Endothelial cell of umbilical vein (primary cell): ENCODE measurements at regions not wholly inside any gene's neighbourhood (a gene's known extent, or its start where the extent isn't known, plus 50 kb on each side); places are given as distances from the start of the nearest gene placed in this dataset.

ENCODE experiments used
- BruUV-seq: library from RNA; stranded (reverse); fragments of 400-500 nt; replicated peaks from 2 replicates; lab custom pipeline; 2021; lab: Mats Ljungman, UMichigan
- CTCF ChIA-PET: fragments of 300-600, 350-600 bp; sonication (Branson Sonifier 250); formaldehyde crosslinking; loops from one replicate; lab custom pipeline; 2021; ENCODE audit warnings: antibody characterized with exemption, inconsistent platforms; lab: Charles Lee
- POLR2A ChIA-PET: fragments of 300-600, 350-600 bp; sonication (Branson Sonifier 250); formaldehyde crosslinking; loops from one replicate; lab custom pipeline; 2021; ENCODE audit warnings: antibody characterized with exemption, inconsistent platforms; lab: Charles Lee
- DNase-seq: peaks from one replicate; pipeline ENCODE4 v3.0.0-alpha.2; 2011; ENCODE audit warnings: low read depth, low spot score
- FAIRE-seq: peaks from 2 replicates; lab custom pipeline; 2011; peaks lifted over from hg19 to GRCh38; lab: Jason Lieb, UNC
- H2AFZ ChIP-seq: 2 replicates; pipeline ENCODE4 v1.6.0; 2012; ENCODE audit warnings: low read depth, low read length, control low read depth, inconsistent platforms
- H3K27ac ChIP-seq: 2 replicates; pipeline ENCODE4 v1.5.1; 2011; ENCODE audit warnings: low read depth, mild to moderate bottlenecking, control low read depth, low read length, moderate library complexity; ENCODE audit not compliant: insufficient read depth
- H3K27me3 ChIP-seq, 2 experiments: 2 replicates each; pipeline versions ENCODE4 v1.6.0 to v1.6.1; 2011; ENCODE audit warnings: low read length in 2 of 2, mixed read lengths in 1 of 2; ENCODE audit not compliant: control insufficient read depth in 2 of 2, insufficient read depth in 2 of 2
- H3K36me3 ChIP-seq, 2 experiments: 2 replicates in 1 of 2; 3 replicates in 1 of 2; pipeline ENCODE4 v1.5.1; 2011; ENCODE audit warnings: low read length in 2 of 2, mild to moderate bottlenecking in 1 of 2, moderate library complexity in 1 of 2; ENCODE audit not compliant: control insufficient read depth in 2 of 2, insufficient read depth in 2 of 2; ENCODE audit errors: extremely low read depth in 1 of 2
- H3K4me1 ChIP-seq: 3 replicates; pipeline ENCODE4 v1.5.1; 2011; ENCODE audit warnings: mild to moderate bottlenecking, low read length; ENCODE audit not compliant: control insufficient read depth, insufficient read depth; ENCODE audit errors: extremely low read depth
- H3K4me2 ChIP-seq: 2 replicates; pipeline ENCODE4 v1.6.1; 2011; ENCODE audit warnings: low read length, control low read depth, mixed read lengths; ENCODE audit not compliant: insufficient read depth
- H3K4me3 ChIP-seq, 3 experiments: fragments of 200-600 bp in 1 of 3; sonication (generic), shearing (Covaris generic) in 1 of 3; replicated peaks in 1 of 3; 2 replicates each; pipeline ENCODE4 v1.5.1; 2011 to 2016; ENCODE audit warnings: control low read depth in 3 of 3, low read length in 3 of 3, mild to moderate bottlenecking in 2 of 3, inconsistent platforms in 1 of 3, low read depth in 1 of 3, moderate library complexity in 1 of 3; ENCODE audit not compliant: insufficient read depth in 1 of 3
- H3K79me2 ChIP-seq: 2 replicates; pipeline ENCODE4 v1.6.0; 2012; ENCODE audit warnings: low read length, inconsistent platforms; ENCODE audit not compliant: control insufficient read depth, insufficient read depth
- H3K9ac ChIP-seq: replicated peaks from 2 replicates; pipeline ENCODE3; 2011; ENCODE audit warnings: low read length, control low read depth; ENCODE audit not compliant: insufficient read depth; ENCODE audit errors: extremely low read depth
- H3K9me1 ChIP-seq: replicated peaks from 3 replicates; pipeline ENCODE4 v1.6.0; 2011; ENCODE audit warnings: mild to moderate bottlenecking, low read length; ENCODE audit not compliant: control insufficient read depth, insufficient read depth; ENCODE audit errors: extremely low read depth
- H3K9me3 ChIP-seq: replicated peaks from 2 replicates; pipeline ENCODE4 v1.5.1; 2012; ENCODE audit warnings: low read length, inconsistent platforms; ENCODE audit not compliant: control insufficient read depth, insufficient read depth
- H4K20me1 ChIP-seq: replicated peaks from 2 replicates; pipeline ENCODE3; 2011; ENCODE audit warnings: mild to moderate bottlenecking, low read length; ENCODE audit not compliant: control insufficient read depth, insufficient read depth; ENCODE audit errors: extremely low read depth
- CTCF ChIP-seq, 2 donors: IDR thresholded peaks; 1 replicate in 1 of 2; 2 replicates in 1 of 2; pipeline ENCODE4 v1.5.1; 2011; ENCODE audit warnings: low read length in 2 of 2, mild to moderate bottlenecking in 2 of 2, moderate library complexity in 2 of 2, control low read depth in 1 of 2, inconsistent platforms in 1 of 2, low read depth in 1 of 2; ENCODE audit not compliant: insufficient read depth in 1 of 2; ENCODE audit errors: extremely low read depth in 1 of 2
- EZH2 ChIP-seq: IDR thresholded peaks from 2 replicates; pipeline ENCODE4 v1.6.1; 2012; ENCODE audit warnings: borderline replicate concordance, low read depth, mild to moderate bottlenecking, moderate library complexity, low read length, inconsistent platforms; ENCODE audit not compliant: severe bottlenecking
- FOS ChIP-seq: IDR thresholded peaks from 2 replicates; pipeline ENCODE4 v1.6.1; 2011; ENCODE audit warnings: mild to moderate bottlenecking, low read length, moderate library complexity, borderline replicate concordance; ENCODE audit not compliant: insufficient read depth
- GATA2 ChIP-seq: IDR thresholded peaks from 2 replicates; pipeline ENCODE4 v1.7.0; 2011; ENCODE audit warnings: low read depth, mild to moderate bottlenecking, moderate library complexity, mixed read lengths, low read length; ENCODE audit not compliant: insufficient read length, insufficient read depth
- JUN ChIP-seq: IDR thresholded peaks from 2 replicates; pipeline ENCODE4 v1.6.1; 2011; ENCODE audit warnings: borderline replicate concordance, low read depth; ENCODE audit not compliant: insufficient read length, insufficient read depth
- MYC ChIP-seq: IDR thresholded peaks from one replicate; pipeline ENCODE4 v1.6.1; 2011; ENCODE audit warnings: mild to moderate bottlenecking, low read depth, low read length
- dilution Hi-C: fragments of 300-500 bp; cut with MboI; formaldehyde crosslinking; loops from one replicate; pipeline ENCODE4 v1.15.0; 2019; ENCODE audit warnings: low sequenced_read_pairs; ENCODE audit not compliant: extremely low pct_ligation_motif_present
- intact Hi-C: fragments of 100-400 bp; cut with micrococcal nuclease; formaldehyde crosslinking; loops from one replicate; pipeline ENCODE4 v1.10.0; 2022

GRCh38 chr12:17609153-17609552 is 480.8 kb downstream of the RERGL start:
- dilution Hi-C loops, result no loop called here
- TF ChIP-seq FOS (no peak), GATA2 (no peak), EZH2 (no peak), CTCF (IDR thresholded peaks at IDR 0.05; ENCODE audit: extremely low read depth in 1 of 2, insufficient read depth in 1 of 2, low read depth in 1 of 2, low read length in 2 of 2) (no peak), MYC (no peak)
- intact Hi-C loops, result no loop called here
- Histone ChIP-seq H3K9me3 (peaks cover 2% of the 10 kb centered on the region), H3K4me3 (no peak overlapping the region), H3K4me1 (no peaks in the 10 kb centered on the region), H4K20me1 (no peaks in the 10 kb centered on the region), H3K27ac (no peak overlapping the region), H3K4me2 (no peak overlapping the region), H3K79me2 (no peaks in the 10 kb centered on the region), H2AFZ (no peak overlapping the region), H3K27me3 (no peaks in the 10 kb centered on the region), H3K9ac (no peak overlapping the region), H3K9me1 (no peaks in the 10 kb centered on the region), H3K36me3 (no peaks in the 10 kb centered on the region)
- ChIA-PET CTCF (no interaction called here), POLR2A (no interaction called here)
- no peak for FAIRE-seq
- DNase-seq, result no peak
- no TSS peak for BruUV-seq

- intact Hi-C loops, result no loop called here
- no peaks in the 10 kb centered on the region for H3K79me2 ChIP-seq
- no peaks in the 10 kb centered on the region for H3K27me3 ChIP-seq
- H3K9ac ChIP-seq, result no peak overlapping the region
- FAIRE-seq, result no peak
- H3K9me1 ChIP-seq, result no peaks in the 10 kb centered on the region
- H2AFZ ChIP-seq, result no peak overlapping the region
- ChIA-PET CTCF (interaction anchor here (2.0 kb wide), 1 partner anchor 46 kb away, joined by 4 read pairs; no protein-coding TSS in a partner anchor), POLR2A (no interaction called here)
- no peaks in the 10 kb centered on the region for H3K36me3 ChIP-seq
- no peaks in the 10 kb centered on the region for H3K9me3 ChIP-seq
- no peak overlapping the region for H3K27ac ChIP-seq
- dilution Hi-C loops, result no loop called here
- no peak overlapping the region for H3K4me2 ChIP-seq
- H3K4me1 ChIP-seq, result no peaks in the 10 kb centered on the region
- H3K4me3 ChIP-seq, result no peak overlapping the region
- no peaks in the 10 kb centered on the region for H4K20me1 ChIP-seq
- no peak for DNase-seq
- no peak for TF ChIP-seq GATA2
- no peak for TF ChIP-seq JUN
- no TSS peak for BruUV-seq
Observed at GRCh38 chr12:17595111-17595510, 494.9 kb downstream of the RERGL start.
